HepG2 (cell line): ENCODE measurements at regions not wholly inside any gene's neighbourhood (a gene's known extent, or its start where the extent isn't known, plus 50 kb on each side); places are given as distances from the start of the nearest gene placed in this dataset.

ENCODE experiments used
- AFF4 ChIP-seq: sonication (generic); formaldehyde crosslinking; IDR thresholded peaks from 2 replicates; pipeline ENCODE4 v1.4.0; 2020; ENCODE audit warnings: missing genetic modification reagents
- AKAP8 ChIP-seq: sonication (generic); formaldehyde crosslinking; IDR thresholded peaks from 2 replicates; pipeline ENCODE4 v1.5.1; 2020; ENCODE audit warnings: mild to moderate bottlenecking, missing genetic modification reagents
- ELK4 ChIP-seq: sonication (generic); formaldehyde crosslinking; IDR thresholded peaks from 2 replicates; pipeline ENCODE4 v1.9.0; 2021; ENCODE audit warnings: missing genetic modification reagents, borderline replicate concordance
- GATA4 ChIP-seq: sonication (generic); IDR thresholded peaks from 2 replicates; pipeline ENCODE4 v1.6.1; 2016; ENCODE audit warnings: antibody characterized with exemption, low read depth, borderline replicate concordance
- HHEX ChIP-seq: IDR thresholded peaks from 2 replicates; pipeline ENCODE4 v1.6.1; 2016; ENCODE audit warnings: control low read depth
- IKZF4 ChIP-seq: sonication (generic); formaldehyde crosslinking; IDR thresholded peaks from 2 replicates; pipeline ENCODE4 v1.5.1; 2020; ENCODE audit warnings: borderline replicate concordance, mild to moderate bottlenecking, low read depth, missing genetic modification reagents; ENCODE audit errors: not compliant biosample characterization
- ISL2 ChIP-seq: sonication (generic); formaldehyde crosslinking; IDR thresholded peaks from 2 replicates; pipeline ENCODE4 v1.5.0; 2020; ENCODE audit warnings: missing genetic modification reagents
- MED1 ChIP-seq: sonication (generic); formaldehyde crosslinking; IDR thresholded peaks from 2 replicates; pipeline ENCODE4 v1.4.0; 2020; ENCODE audit warnings: missing genetic modification reagents
- NKX3-1 ChIP-seq: sonication (generic); formaldehyde crosslinking; IDR thresholded peaks from 2 replicates; pipeline ENCODE4 v1.5.0; 2020; ENCODE audit warnings: missing genetic modification reagents
- SMARCE1 ChIP-seq: fragments of 450-650 bp; IDR thresholded peaks from 2 replicates; pipeline ENCODE4 v1.6.1; 2017; ENCODE audit warnings: borderline replicate concordance
- SPEN ChIP-seq: sonication (generic); formaldehyde crosslinking; IDR thresholded peaks from 2 replicates; pipeline ENCODE4 v1.5.1; 2020; ENCODE audit warnings: low read depth, mild to moderate bottlenecking, missing genetic modification reagents
- TARDBP ChIP-seq: sonication (generic); formaldehyde crosslinking; IDR thresholded peaks from 2 replicates; pipeline ENCODE4 v1.8.0; 2022; ENCODE audit warnings: mild to moderate bottlenecking, missing genetic modification reagents
- U2AF2 ChIP-seq: fragments of 200-400 bp; formaldehyde crosslinking; IDR thresholded peaks from 2 replicates; pipeline ENCODE4 v1.6.1; 2017; ENCODE audit warnings: low read depth, mild to moderate bottlenecking, low read length
- XRCC5 ChIP-seq: fragments of 200-400 bp; formaldehyde crosslinking; optimal IDR thresholded peaks from 2 replicates; pipeline ENCODE3; 2017; ENCODE audit warnings: mild to moderate bottlenecking, low read length
- ZFP1 ChIP-seq: IDR thresholded peaks from 2 replicates; pipeline ENCODE4 v1.6.1; 2016
- ZFP82 ChIP-seq: sonication (generic); formaldehyde crosslinking; IDR thresholded peaks from 2 replicates; pipeline ENCODE4 v1.5.1; 2020; ENCODE audit warnings: mild to moderate bottlenecking, missing genetic modification reagents, borderline replicate concordance
- ZFY ChIP-seq: sonication (generic); formaldehyde crosslinking; IDR thresholded peaks from 2 replicates; pipeline ENCODE4 v1.4.0; 2020; ENCODE audit warnings: missing genetic modification reagents
- ZNF800 ChIP-seq: sonication (generic); formaldehyde crosslinking; IDR thresholded peaks from 2 replicates; pipeline ENCODE4 v1.4.0; 2020; ENCODE audit warnings: missing genetic modification reagents
- ZUFSP ChIP-seq: sonication (generic); formaldehyde crosslinking; IDR thresholded peaks from 2 replicates; pipeline ENCODE4 v1.9.0; 2021; ENCODE audit warnings: missing genetic modification reagents, mild to moderate bottlenecking, borderline replicate concordance

GRCh38 chr12:38124247-38125012, 192.1 kb upstream of the ALG10B start (continued):
- TF ChIP-seq ZFY (CRISPR knock-in tag) (no peak), ZFP1 (CRISPR knock-in tag) (no peak), U2AF2 (no peak), ZNF800 (CRISPR knock-in tag) (no peak), NKX3-1 (CRISPR knock-in tag) (no peak), MED1 (CRISPR knock-in tag) (no peak), SMARCE1 (no peak), GATA4 (no peak), ISL2 (peak; percentile 78; the same call in 1 of the 2 replicates), AKAP8 (CRISPR knock-in tag) (no peak), HHEX (0 out of 2 replicates have a peak, but pooled peaks have one; percentile 31), ZFP82 (CRISPR knock-in tag) (no peak), IKZF4 (no peak), XRCC5 (no peak), ZUFSP (CRISPR knock-in tag) (no peak), ELK4 (CRISPR knock-in tag) (no peak), AFF4 (no peak), TARDBP (CRISPR knock-in tag) (no peak), SPEN (CRISPR knock-in tag) (no peak)
